Dendritic cell treated with granulocyte-macrophage colony-stimulating factor and Interleukin-4, amounts not matched to agents 40 ng/mL and 50 ng/mL, for 4 days (primary cell): ENCODE measurements at regions not wholly inside any gene's neighbourhood (a gene's known extent, or its start where the extent isn't known, plus 50 kb on each side); places are given as distances from the start of the nearest gene placed in this dataset.

Experiments used
- H3K27ac Mint-ChIP-seq: one replicate; pipeline ENCODE4 v1.8.0; 2022; ENCODE audit warnings: mild to moderate bottlenecking, mixed read lengths
- H3K27me3 Mint-ChIP-seq: one replicate; pipeline ENCODE4 v1.8.0; 2022; ENCODE audit warnings: mild to moderate bottlenecking, mixed read lengths
- H3K36me3 Mint-ChIP-seq: one replicate; pipeline ENCODE4 v1.8.0; 2022; ENCODE audit warnings: low read depth, mixed read lengths
- H3K4me1 Mint-ChIP-seq: one replicate; pipeline ENCODE4 v1.8.0; 2022; ENCODE audit warnings: low read depth, mixed read lengths
- H3K4me3 Mint-ChIP-seq: one replicate; pipeline ENCODE4 v1.8.0; 2022; ENCODE audit warnings: mild to moderate bottlenecking, moderate library complexity, mixed read lengths
- H3K9me3 Mint-ChIP-seq: one replicate; pipeline ENCODE4 v1.8.0; 2022; ENCODE audit warnings: mixed read lengths
- intact Hi-C: fragments of 100-400 bp; cut with micrococcal nuclease; formaldehyde crosslinking; loops from one replicate; pipeline ENCODE4 v1.15.0; 2022

DNA sequence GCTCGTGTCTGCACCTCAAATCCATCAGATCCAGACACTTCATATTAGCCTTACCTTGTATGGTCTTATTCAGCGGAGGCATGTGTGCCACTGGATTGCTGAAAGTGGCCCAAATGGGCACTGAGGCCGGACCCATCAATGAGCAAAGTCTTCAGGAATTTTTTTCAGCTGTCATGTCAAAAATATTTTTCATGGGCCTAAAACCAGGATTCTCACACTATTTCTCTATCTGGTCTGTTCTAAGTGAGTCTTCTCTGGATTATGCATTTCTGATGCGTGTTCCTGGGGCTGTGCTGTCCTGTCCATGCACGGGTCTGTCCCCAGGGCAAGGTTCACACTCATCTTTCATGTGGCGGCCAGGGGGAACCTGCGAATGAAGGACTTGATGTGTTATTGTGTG lies 94.6 kb downstream of the KCNA5 start:
- H3K27me3 Mint-ChIP-seq = peaks cover 3% of the 10 kb centered on the region
- H3K36me3 Mint-ChIP-seq = no peaks in the 10 kb centered on the region
- H3K27ac Mint-ChIP-seq = no peak overlapping the region
- no peak overlapping the region for H3K4me3 Mint-ChIP-seq
- H3K4me1 Mint-ChIP-seq = no peaks in the 10 kb centered on the region
- intact Hi-C loops = no loop called here
- peaks cover 11% of the 10 kb centered on the region for H3K9me3 Mint-ChIP-seq

DNA sequence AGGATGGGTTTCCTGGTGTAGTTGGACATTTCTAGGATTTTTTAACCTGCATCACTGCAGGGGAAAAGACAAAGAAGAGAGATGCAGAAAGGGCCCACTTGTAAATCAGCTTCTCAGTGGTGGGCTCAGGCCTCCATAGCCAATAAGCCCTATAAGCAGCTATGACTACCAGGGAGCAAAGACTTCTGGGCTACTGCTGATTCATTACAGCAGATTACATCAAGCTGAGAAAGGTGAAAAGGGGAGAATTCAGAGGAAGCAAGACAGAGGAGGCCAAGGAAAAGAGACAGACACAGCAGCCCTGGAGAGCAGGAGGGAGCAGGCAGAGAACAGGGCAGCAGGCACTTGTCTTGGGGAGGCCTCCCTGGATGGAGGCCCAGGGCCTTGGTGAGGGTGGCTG lies 95.2 kb downstream of the KCNA5 start:
- Mint-ChIP-seq H3K27ac (no peak overlapping the region), H3K4me1 (no peaks in the 10 kb centered on the region), H3K36me3 (no peaks in the 10 kb centered on the region), H3K4me3 (no peak overlapping the region), H3K9me3 (peaks cover 11% of the 10 kb centered on the region), H3K27me3 (peaks cover 3% of the 10 kb centered on the region)
- intact Hi-C loops = no loop called here

DNA sequence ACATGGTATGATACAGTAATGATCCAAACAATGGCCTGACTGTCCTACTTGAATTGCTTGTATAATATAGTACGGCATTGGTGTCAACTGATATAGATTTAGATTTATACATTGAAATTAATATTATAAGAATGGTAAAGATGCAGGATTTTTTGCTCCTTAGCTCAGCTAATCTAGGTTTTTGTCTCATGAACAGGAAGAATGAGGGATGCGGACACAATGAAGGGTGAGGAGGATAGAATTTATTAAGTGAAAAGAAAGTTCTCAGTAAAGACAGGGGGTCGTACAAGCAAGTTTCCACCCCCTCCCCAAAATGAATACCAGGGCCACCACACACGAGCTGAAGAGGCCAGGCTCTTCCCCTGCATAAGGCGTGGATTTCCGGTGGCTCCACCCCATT lies 96.1 kb downstream of the KCNA5 start:
- intact Hi-C loops = no loop called here
- H3K27me3 Mint-ChIP-seq = peaks cover 1% of the 10 kb centered on the region

DNA sequence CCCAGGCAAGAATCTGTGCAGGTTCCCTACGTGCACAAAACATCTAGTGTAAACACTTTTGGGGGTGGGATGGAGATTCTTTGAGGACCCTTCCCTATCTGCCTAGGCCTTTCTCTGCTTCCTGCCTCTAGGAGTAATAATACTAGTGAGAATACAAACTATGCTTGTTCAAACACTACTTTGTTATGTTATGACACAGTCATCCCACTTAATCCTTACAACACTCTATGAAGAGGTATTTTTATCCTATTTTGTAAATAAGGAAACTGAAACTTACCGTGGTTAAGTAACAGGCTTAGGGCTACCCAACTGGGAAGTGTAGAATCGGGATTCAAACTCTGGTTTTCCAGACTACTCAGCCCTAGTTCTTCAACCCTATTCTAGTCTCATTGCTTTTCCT lies 96.5 kb downstream of the KCNA5 start:
- peaks cover 11% of the 10 kb centered on the region for H3K9me3 Mint-ChIP-seq
- H3K27me3 Mint-ChIP-seq = no peaks in the 10 kb centered on the region
- no peaks in the 10 kb centered on the region for H3K4me1 Mint-ChIP-seq
- H3K27ac Mint-ChIP-seq = no peak overlapping the region
- no peaks in the 10 kb centered on the region for H3K36me3 Mint-ChIP-seq
- no peak overlapping the region for H3K4me3 Mint-ChIP-seq
- intact Hi-C loops = no loop called here

More for the DNA sequence above, 96.1 kb downstream of the KCNA5 start:
- Mint-ChIP-seq H3K4me1 (no peaks in the 10 kb centered on the region), H3K4me3 (no peak overlapping the region), H3K9me3 (peaks cover 11% of the 10 kb centered on the region), H3K27ac (no peak overlapping the region), H3K36me3 (no peaks in the 10 kb centered on the region)

DNA sequence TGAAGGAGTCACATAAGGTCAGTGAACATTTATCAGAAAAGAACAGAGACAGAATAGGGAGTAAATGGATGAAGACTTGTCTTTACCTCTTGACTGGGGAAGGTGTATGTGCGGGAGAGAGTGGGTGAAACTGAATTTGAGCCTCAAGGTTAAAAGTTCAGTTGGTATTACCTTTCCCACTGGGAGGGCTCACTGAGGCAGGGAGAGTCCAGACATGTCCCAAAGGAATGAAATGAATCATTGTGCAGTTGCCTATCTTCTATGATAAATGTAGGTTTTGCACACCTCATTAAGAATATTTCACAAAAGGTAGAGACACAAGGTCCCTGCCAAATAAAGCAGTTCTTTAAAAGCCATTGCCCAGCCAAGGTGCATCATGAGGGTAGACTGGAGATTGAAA lies 105.2 kb downstream of the KCNA5 start:
- Mint-ChIP-seq H3K27me3 (peaks cover 9% of the 10 kb centered on the region), H3K9me3 (no peaks in the 10 kb centered on the region), H3K36me3 (no peaks in the 10 kb centered on the region), H3K27ac (no peak overlapping the region), H3K4me1 (no peaks in the 10 kb centered on the region), H3K4me3 (no peak overlapping the region)
- intact Hi-C loops = no loop called here

DNA sequence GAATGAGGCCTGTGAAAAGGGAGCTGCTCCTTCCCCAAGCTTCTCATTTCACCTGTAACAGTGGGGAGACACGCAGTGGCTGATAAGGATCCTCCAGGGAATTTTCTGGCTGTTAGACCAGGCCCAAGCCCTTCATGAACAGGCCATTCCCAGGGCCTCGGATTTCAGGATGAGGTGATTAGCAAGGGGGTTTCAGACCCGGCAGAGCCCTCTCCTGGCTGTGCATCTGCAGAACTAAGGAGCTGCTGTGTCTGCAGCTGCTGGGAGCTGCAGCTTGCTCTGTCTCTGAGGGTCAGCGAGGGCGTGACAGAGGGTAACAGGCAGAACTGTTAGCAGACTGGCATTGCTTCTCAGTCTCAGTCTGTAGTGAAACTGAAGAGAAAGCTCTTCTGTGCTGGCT lies 110.4 kb downstream of the KCNA5 start:
- no peak overlapping the region for H3K4me3 Mint-ChIP-seq
- intact Hi-C loops = no loop called here
- H3K27ac Mint-ChIP-seq = no peak overlapping the region
- no peaks in the 10 kb centered on the region for H3K4me1 Mint-ChIP-seq
- no peaks in the 10 kb centered on the region for H3K36me3 Mint-ChIP-seq
- H3K27me3 Mint-ChIP-seq = peaks cover 6% of the 10 kb centered on the region
- H3K9me3 Mint-ChIP-seq = no peaks in the 10 kb centered on the region

DNA sequence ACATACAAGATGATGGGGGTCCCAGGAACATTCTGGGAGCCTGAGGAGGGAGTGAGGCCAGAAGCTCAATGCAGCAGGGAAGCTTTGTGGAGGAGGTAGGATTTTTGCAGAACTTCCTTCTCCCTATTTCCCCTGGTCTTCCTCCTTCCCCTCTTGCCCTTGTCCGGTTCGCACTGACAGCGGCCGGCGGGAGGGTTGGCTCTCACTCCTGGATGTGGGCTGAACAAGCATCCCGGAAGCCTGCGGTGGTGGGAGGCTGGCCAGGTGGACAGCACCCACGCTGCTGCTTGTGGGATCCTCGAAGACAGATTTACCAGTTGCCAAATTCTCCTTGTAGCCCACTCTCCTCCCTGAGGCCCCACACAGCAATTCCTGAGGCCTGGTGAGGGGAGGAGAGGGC lies 112.2 kb downstream of the KCNA5 start:
- Mint-ChIP-seq H3K4me1 (no peaks in the 10 kb centered on the region), H3K4me3 (no peak overlapping the region), H3K36me3 (no peaks in the 10 kb centered on the region), H3K27me3 (peaks cover 8% of the 10 kb centered on the region), H3K9me3 (no peaks in the 10 kb centered on the region), H3K27ac (no peak overlapping the region)
- intact Hi-C loops = no loop called here

DNA sequence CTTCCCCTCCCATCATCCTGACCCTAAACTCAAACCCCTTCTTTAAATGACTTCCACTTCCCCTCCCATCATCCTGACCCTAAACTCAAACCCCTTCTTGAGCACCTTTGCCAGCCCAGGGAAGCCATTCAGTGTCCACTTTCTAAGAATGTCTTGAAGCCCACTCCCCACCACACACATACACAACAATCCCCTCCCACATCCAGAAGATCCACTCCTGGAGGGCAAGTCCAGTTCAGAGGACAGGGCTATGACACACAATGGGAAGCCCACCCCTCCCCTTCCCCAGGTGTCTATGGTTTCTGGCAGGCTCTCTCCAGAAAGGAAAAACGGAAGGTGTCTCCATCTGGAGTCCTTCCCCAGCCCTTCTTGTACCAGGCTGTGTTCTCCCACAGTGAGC lies 117.1 kb downstream of the KCNA5 start:
- Mint-ChIP-seq H3K4me3 (no peak overlapping the region), H3K27ac (no peak overlapping the region), H3K4me1 (no peaks in the 10 kb centered on the region), H3K27me3 (peaks cover 16% of the 10 kb centered on the region), H3K9me3 (no peaks in the 10 kb centered on the region), H3K36me3 (no peaks in the 10 kb centered on the region)
- intact Hi-C loops = no loop called here

DNA sequence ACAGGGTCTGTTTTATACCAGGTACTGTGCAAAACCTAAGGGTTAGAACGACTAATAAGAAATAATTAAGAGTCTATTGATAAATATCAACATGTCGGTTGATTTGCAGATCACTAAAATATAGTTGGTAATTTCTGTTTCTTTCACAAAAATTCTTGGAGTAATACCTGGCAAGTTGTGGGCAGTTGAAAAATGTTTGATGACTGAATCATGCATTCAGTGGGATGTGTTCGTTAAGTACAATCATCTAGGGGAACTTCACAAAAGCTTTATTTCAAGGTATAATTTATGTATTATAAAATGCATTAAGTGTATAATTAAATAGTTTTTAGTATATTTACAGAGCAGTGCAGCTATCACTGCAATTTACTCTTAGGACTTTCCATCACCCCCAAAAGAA lies 120.0 kb downstream of the KCNA5 start:
- Mint-ChIP-seq H3K36me3 (no peaks in the 10 kb centered on the region), H3K9me3 (no peaks in the 10 kb centered on the region), H3K27ac (no peak overlapping the region), H3K27me3 (peaks cover 13% of the 10 kb centered on the region), H3K4me1 (no peaks in the 10 kb centered on the region), H3K4me3 (no peak overlapping the region)
- intact Hi-C loops = no loop called here

DNA sequence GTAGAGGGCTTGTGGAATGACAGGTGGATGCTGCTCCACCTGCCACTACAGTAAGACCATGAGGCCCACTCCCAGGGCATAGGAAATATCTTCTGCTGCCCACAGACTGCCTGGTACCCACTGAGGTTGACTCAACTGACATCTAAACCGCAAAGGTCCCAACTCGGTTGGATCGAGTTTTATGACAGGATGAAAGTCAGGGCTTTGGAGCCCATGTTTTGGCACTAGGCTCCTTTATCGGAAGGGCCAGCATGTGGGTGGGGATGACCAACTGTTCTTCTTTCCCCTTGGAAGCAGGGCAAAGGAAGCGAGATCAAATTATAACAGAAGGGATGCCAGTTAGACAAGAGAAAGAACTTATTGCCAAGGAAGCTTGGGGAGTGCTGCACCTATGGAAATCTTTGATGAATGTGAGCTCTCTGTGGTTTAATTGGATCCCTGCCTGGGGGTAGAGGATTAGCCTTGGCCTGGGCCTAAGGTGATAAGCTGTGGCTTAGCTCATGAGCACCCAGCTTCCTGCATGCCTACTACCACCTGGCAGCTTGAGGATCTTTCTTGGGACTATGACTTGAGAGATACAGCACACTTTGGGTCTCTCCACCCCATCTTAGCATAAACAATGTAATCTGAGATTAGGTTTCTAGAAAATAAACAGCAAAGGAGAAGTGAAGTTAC lies 121.8 kb downstream of the KCNA5 start:
- H3K4me1 Mint-ChIP-seq = no peaks in the 10 kb centered on the region
- no peak overlapping the region for H3K4me3 Mint-ChIP-seq
- H3K9me3 Mint-ChIP-seq = no peaks in the 10 kb centered on the region
- intact Hi-C loops = no loop called here
- H3K27ac Mint-ChIP-seq = no peak overlapping the region
- H3K36me3 Mint-ChIP-seq = no peaks in the 10 kb centered on the region
- peaks cover 14% of the 10 kb centered on the region for H3K27me3 Mint-ChIP-seq

DNA sequence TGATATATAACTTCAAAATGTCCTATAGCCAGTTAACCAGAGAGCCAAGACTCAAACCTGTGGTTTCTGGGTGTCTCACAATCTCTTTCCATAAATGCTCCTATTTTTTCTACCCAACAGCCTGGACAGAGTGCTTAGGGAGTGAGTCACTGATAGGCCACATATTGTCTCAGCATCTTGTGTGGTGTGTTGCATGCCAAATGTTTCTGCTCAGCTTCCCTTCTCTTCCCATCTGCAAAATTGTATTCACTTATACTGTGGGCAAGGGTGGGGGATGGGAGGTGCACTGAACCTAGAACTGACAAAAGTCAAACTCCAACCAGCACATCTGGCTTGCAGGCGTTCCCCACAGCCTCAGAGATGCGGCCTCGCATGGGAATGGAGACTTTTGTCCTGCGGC lies 123.3 kb downstream of the KCNA5 start:
- Mint-ChIP-seq H3K27me3 (peaks cover 8% of the 10 kb centered on the region), H3K4me3 (no peak overlapping the region), H3K4me1 (no peaks in the 10 kb centered on the region), H3K27ac (no peak overlapping the region), H3K9me3 (no peaks in the 10 kb centered on the region), H3K36me3 (no peaks in the 10 kb centered on the region)
- intact Hi-C loops = no loop called here

DNA sequence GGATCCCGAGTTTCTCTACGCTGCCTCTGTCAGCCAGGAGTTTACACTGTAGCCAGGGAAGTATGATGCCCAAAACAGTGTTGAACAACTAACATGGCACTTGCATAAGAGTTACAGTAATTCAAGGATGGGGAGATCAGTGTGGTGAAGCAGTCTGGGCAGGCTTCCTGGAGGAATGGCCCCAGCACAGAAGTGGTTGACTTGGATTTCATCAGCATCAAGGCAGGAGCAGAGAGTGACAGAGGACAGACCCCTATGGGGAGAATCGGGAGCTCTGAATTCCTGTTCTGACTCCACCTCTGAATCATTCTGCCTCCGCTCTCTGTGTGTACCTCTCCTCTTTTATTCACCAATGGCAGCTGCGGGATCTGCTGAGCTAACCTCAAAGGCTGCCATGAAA lies 124.5 kb downstream of the KCNA5 start:
- H3K4me3 Mint-ChIP-seq = no peak overlapping the region
- no peaks in the 10 kb centered on the region for H3K36me3 Mint-ChIP-seq
- intact Hi-C loops = no loop called here
- H3K27ac Mint-ChIP-seq = no peak overlapping the region
- no peaks in the 10 kb centered on the region for H3K9me3 Mint-ChIP-seq
- H3K27me3 Mint-ChIP-seq = peaks cover 6% of the 10 kb centered on the region
- no peaks in the 10 kb centered on the region for H3K4me1 Mint-ChIP-seq

DNA sequence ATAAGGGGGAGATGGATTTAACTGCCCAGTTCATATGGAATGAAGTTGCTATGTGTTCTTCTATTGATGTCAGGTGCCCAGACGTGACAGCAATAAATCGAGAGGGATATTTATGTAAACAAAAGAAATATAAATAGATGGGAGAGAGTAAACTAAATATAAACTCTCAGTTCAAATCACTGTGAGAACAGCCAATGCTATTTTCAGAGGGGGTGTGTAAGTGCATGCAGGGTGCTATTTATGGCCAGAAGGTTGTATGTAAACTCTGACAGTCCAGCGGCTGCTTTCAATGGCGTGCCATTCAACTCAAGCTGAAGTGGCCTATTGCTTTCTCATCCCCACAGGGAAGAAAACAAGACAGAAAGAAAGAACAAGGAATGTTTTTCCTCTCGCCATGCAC lies 127.2 kb downstream of the KCNA5 start:
- intact Hi-C loops = loop anchor here (5.0 kb wide), 1 partner anchor 271 kb away; no protein-coding TSS in a partner anchor
- Mint-ChIP-seq H3K36me3 (no peaks in the 10 kb centered on the region), H3K4me3 (no peak overlapping the region), H3K9me3 (no peaks in the 10 kb centered on the region), H3K4me1 (no peaks in the 10 kb centered on the region), H3K27me3 (peaks cover 5% of the 10 kb centered on the region), H3K27ac (no peak overlapping the region)

DNA sequence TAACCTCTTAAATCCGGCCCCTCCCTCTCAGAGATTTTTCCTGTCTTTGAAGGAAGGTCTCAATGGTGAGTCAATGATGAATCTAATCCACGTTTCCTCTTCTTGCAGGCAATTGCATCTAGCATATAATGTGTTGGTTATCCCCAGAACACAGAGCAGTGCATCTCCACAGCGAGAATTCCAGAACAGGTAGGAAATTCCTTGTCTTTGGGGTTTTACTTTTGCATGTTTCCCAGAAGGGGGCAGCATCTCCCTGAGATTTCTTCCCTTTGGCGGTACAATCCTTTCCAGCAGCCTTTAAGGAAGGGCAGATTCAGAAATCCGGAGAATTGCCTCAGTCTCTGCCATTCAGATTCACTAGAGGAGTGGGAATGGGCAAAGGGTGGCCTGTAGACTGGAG lies 128.0 kb downstream of the KCNA5 start:
- no peaks in the 10 kb centered on the region for H3K9me3 Mint-ChIP-seq
- no peaks in the 10 kb centered on the region for H3K36me3 Mint-ChIP-seq
- no peaks in the 10 kb centered on the region for H3K4me1 Mint-ChIP-seq
- intact Hi-C loops = loop anchor here (5.0 kb wide), 1 partner anchor 271 kb away; no protein-coding TSS in a partner anchor
- no peak overlapping the region for H3K4me3 Mint-ChIP-seq
- H3K27me3 Mint-ChIP-seq = peaks cover 5% of the 10 kb centered on the region
- no peak overlapping the region for H3K27ac Mint-ChIP-seq

DNA sequence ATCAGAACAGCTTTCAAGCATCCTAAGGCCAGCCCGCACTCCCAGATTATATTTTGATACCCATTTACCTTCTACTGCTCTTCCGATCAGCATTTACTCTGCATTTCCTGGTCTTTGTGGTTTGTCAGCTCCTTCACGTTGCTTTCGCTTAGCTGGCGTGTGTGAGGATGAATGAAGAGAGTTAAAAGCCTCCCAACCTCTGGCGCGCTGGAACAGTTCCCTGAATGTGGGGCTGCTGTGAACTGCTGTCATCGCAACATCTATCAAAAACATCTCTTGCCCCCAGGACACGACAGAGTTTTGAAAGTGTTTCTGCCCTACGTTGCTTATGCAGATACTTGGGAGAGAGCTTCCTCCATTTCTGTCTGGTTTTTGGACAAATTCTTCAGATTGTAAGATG lies 129.2 kb downstream of the KCNA5 start:
- Mint-ChIP-seq H3K27me3 (peaks cover 5% of the 10 kb centered on the region), H3K9me3 (no peaks in the 10 kb centered on the region), H3K27ac (no peak overlapping the region), H3K4me3 (no peak overlapping the region), H3K36me3 (no peaks in the 10 kb centered on the region), H3K4me1 (no peaks in the 10 kb centered on the region)
- intact Hi-C loops = loop anchor here (5.0 kb wide), 1 partner anchor 269 kb away; no protein-coding TSS in a partner anchor
